Neuronal stem cell (in vitro differentiated cells): ENCODE measurements at regions not wholly inside any gene's neighbourhood (a gene's known extent, or its start where the extent isn't known, plus 50 kb on each side); places are given as distances from the start of the nearest gene placed in this dataset.

Experiments
- DNase-seq: peaks from one replicate; pipeline ENCODE4 v3.0.0-alpha.2; 2013; ENCODE audit warnings: low spot score
- H2AFZ ChIP-seq: one replicate; pipeline ENCODE4 v1.6.1; 2013; ENCODE audit warnings: mild to moderate bottlenecking, low read length, inconsistent platforms
- H2AK5ac ChIP-seq: 2 replicates; pipeline ENCODE4 v1.6.1; 2013; ENCODE audit warnings: low read depth, mild to moderate bottlenecking, inconsistent platforms, low read length, moderate library complexity, mixed read lengths
- H2BK120ac ChIP-seq: 2 replicates; pipeline ENCODE4 v1.6.1; 2013; ENCODE audit warnings: low read depth, mild to moderate bottlenecking, inconsistent platforms, low read length, moderate library complexity, mixed read lengths
- H2BK12ac ChIP-seq: one replicate; pipeline ENCODE4 v1.6.1; 2013; ENCODE audit warnings: low read length, inconsistent platforms
- H2BK15ac ChIP-seq: 2 replicates; pipeline ENCODE4 v1.6.1; 2013; ENCODE audit warnings: mild to moderate bottlenecking, low read length, inconsistent platforms, mixed read lengths
- H2BK5ac ChIP-seq: one replicate; pipeline ENCODE4 v1.6.1; 2013; ENCODE audit warnings: inconsistent platforms, mild to moderate bottlenecking, low read length, moderate library complexity
- H3K14ac ChIP-seq: one replicate; pipeline ENCODE4 v1.6.1; 2013; ENCODE audit warnings: low read length, inconsistent platforms
- H3K18ac ChIP-seq: 2 replicates; pipeline ENCODE4 v1.6.1; 2013; ENCODE audit warnings: low read length, inconsistent platforms
- H3K23ac ChIP-seq: 2 replicates; pipeline ENCODE4 v1.6.1; 2013; ENCODE audit warnings: low read depth, mild to moderate bottlenecking, mixed read lengths, low read length, inconsistent platforms; ENCODE audit not compliant: poor library complexity
- H3K27ac ChIP-seq: replicated peaks from 3 replicates; pipeline ENCODE4 v1.5.1; 2013; ENCODE audit warnings: low read length, inconsistent platforms
- H3K27me3 ChIP-seq, 3 experiments: 2 replicates each; pipeline ENCODE4 v1.6.1; 2013; ENCODE audit warnings: low read length in 3 of 3, mild to moderate bottlenecking in 2 of 3, inconsistent platforms in 1 of 3, low read depth in 1 of 3, mixed read lengths in 1 of 3, moderate library complexity in 1 of 3; ENCODE audit not compliant: control insufficient read depth in 3 of 3, insufficient read depth in 3 of 3
- H3K36me3 ChIP-seq, 2 donors: replicated peaks in 1 of 2; 2 replicates each; pipeline ENCODE4 v1.6.1; 2013; ENCODE audit warnings: low read length in 2 of 2; ENCODE audit not compliant: control insufficient read depth in 2 of 2, insufficient read depth in 2 of 2
- H3K4ac ChIP-seq: 2 replicates; pipeline ENCODE4 v1.6.1; 2013; ENCODE audit warnings: inconsistent platforms, mild to moderate bottlenecking, low read length, moderate library complexity
- H3K4me1 ChIP-seq, 2 donors: 1 replicate in 1 of 2; 2 replicates in 1 of 2; pipeline ENCODE4 v1.6.1; 2013; ENCODE audit warnings: low read length in 2 of 2, low read depth in 1 of 2; ENCODE audit not compliant: control insufficient read depth in 2 of 2, insufficient read depth in 1 of 2
- H3K4me2 ChIP-seq: one replicate; pipeline ENCODE4 v1.6.1; 2013; ENCODE audit warnings: mild to moderate bottlenecking, low read length, inconsistent platforms; ENCODE audit not compliant: insufficient read depth, poor library complexity, severe bottlenecking
- H3K4me3 ChIP-seq, 2 donors: 2 replicates each; pipeline ENCODE4 v1.5.1; 2013; ENCODE audit warnings: low read length in 2 of 2, mild to moderate bottlenecking in 2 of 2, inconsistent platforms in 1 of 2, moderate library complexity in 1 of 2
- H3K79me1 ChIP-seq: one replicate; pipeline ENCODE4 v1.6.1; 2013; ENCODE audit warnings: low read depth, mild to moderate bottlenecking, inconsistent platforms, low read length, moderate library complexity
- H3K9ac ChIP-seq: one replicate; pipeline ENCODE4 v1.6.1; 2013; ENCODE audit warnings: mild to moderate bottlenecking, low read depth, low read length, inconsistent platforms; ENCODE audit not compliant: poor library complexity
- H3K9me3 ChIP-seq, 2 donors: replicated peaks in 1 of 2; 2 replicates each; pipeline versions ENCODE3 to v1.6.1; 2013; ENCODE audit warnings: low read length in 2 of 2, mild to moderate bottlenecking in 2 of 2, inconsistent platforms in 1 of 2, low read depth in 1 of 2, mixed read lengths in 1 of 2, moderate library complexity in 1 of 2; ENCODE audit not compliant: control insufficient read depth in 2 of 2, insufficient read depth in 1 of 2
- H4K8ac ChIP-seq: one replicate; pipeline ENCODE4 v1.6.1; 2013; ENCODE audit warnings: low read depth, mild to moderate bottlenecking, inconsistent platforms, low read length, moderate library complexity
- H4K91ac ChIP-seq: one replicate; pipeline ENCODE4 v1.6.1; 2013; ENCODE audit warnings: low read length, low read depth, mild to moderate bottlenecking, inconsistent platforms; ENCODE audit not compliant: poor library complexity
- WGBS, 2 donors: extraction: QIAGEN DNeasy Blood & Tissue Kit; methylation state at CpG; one replicate each; pipeline ENCODE4 v1.1.7; 2013; ENCODE audit warnings: missing lambda C conversion rate in 2 of 2, mixed read lengths in 1 of 2; ENCODE audit not compliant: insufficient read length in 2 of 2, insufficient replicate concordance in 1 of 2; ENCODE audit errors: extremely low coverage in 2 of 2; 5-methylcytosine and 5-hydroxymethylcytosine counted together

- H3K79me1 ChIP-seq, result no peaks in the 10 kb centered on the region
- H3K4me2 ChIP-seq, result no peak overlapping the region
- no peak overlapping the region for H3K23ac ChIP-seq
- H3K27ac ChIP-seq, result no peak overlapping the region
- H2AK5ac ChIP-seq, result no peak overlapping the region
- no peak overlapping the region for H2BK15ac ChIP-seq
- no peak overlapping the region for H4K8ac ChIP-seq
- no CpG with 5 or more reads among the region's 1 CpG for WGBS, 2 donors
- no peak overlapping the region for H2BK5ac ChIP-seq
- no peak overlapping the region for H3K4me3 ChIP-seq
- H3K14ac ChIP-seq, result no peak overlapping the region
- H4K91ac ChIP-seq, result no peak overlapping the region
- no peaks in the 10 kb centered on the region for H3K4me1 ChIP-seq
- H3K36me3 ChIP-seq, result no peaks in the 10 kb centered on the region
- H2BK120ac ChIP-seq, result no peak overlapping the region
- no peak overlapping the region for H2BK12ac ChIP-seq
- H3K27me3 ChIP-seq, result no peaks in the 10 kb centered on the region
- no peak overlapping the region for H3K4ac ChIP-seq
- no peak for DNase-seq
- H2AFZ ChIP-seq, result no peak overlapping the region
- H3K9ac ChIP-seq, result no peak overlapping the region
- no peaks in the 10 kb centered on the region for H3K9me3 ChIP-seq
- no peak overlapping the region for H3K18ac ChIP-seq
Measured at GRCh38 chr13:97537110-97537509, 103.1 kb downstream of the RAP2A start.

- Histone ChIP-seq H3K18ac (no peak overlapping the region), H3K4me3 (no peak overlapping the region), H3K9me3 (no peaks in the 10 kb centered on the region), H3K27me3 (no peaks in the 10 kb centered on the region), H3K9ac (no peak overlapping the region), H3K4me2 (no peak overlapping the region), H2BK120ac (no peak overlapping the region), H2AK5ac (no peak overlapping the region), H3K27ac (no peak overlapping the region), H2AFZ (no peak overlapping the region), H2BK15ac (no peak overlapping the region), H3K14ac (no peak overlapping the region), H3K23ac (no peak overlapping the region), H3K4ac (no peak overlapping the region), H3K79me1 (no peaks in the 10 kb centered on the region), H3K4me1 (peaks cover 0 to under 1% of the 10 kb centered on the region in 2 donors), H4K8ac (no peak overlapping the region), H2BK12ac (no peak overlapping the region), H2BK5ac (no peak overlapping the region), H3K36me3 (no peaks in the 10 kb centered on the region), H4K91ac (no peak overlapping the region)
- WGBS, 2 donors, result no CpG with 5 or more reads among the region's 2 CpGs
- no peak for DNase-seq
Measured at GRCh38 chr13:97538203-97538602, 104.2 kb downstream of the RAP2A start.

DNA sequence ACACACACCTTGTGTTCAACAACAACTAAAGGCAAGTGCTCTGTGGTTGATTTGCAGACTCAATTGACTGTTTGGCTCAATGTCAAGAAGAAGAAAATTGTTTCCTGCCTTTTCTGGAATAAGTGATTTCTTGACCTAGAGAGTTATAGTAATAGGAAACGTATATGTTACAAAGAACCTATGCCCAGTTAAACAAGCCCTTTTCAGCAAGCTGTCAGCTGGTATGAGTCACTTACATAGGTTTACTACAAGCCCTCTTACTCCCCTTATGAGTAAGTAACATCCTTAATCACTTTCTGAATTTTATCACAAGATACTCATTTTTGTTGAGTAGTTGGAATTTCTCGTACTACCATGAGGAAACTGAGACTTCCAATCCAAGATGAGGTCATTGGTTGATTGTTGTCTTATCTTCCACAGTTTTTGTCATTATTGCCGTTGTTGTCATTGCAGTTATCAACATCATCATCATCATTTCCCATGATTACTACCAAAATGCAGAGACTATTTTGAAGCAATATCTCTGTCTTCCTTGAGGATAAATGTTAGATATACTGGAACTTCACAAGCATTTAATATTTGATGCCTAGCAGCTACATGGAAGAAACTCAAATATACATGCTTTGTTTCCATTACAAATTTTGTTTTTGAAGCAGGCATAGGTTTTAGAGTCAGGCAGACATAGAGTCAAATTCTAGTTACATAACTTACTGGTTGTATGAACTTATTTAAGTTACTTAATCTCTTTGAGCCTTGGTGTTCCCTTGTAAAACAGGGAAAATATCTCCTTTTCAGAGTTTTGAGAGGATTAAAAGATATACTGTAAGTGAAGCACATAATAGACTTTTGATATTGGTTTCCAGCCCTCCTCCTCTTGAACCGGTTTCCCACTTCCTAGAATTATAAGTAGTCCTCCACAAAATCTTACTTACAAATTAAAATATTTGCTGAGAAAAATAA lies 106.0 kb downstream of the RAP2A start:
- no peak overlapping the region for H3K9ac ChIP-seq
- H4K8ac ChIP-seq, result no peak overlapping the region
- H3K14ac ChIP-seq, result no peak overlapping the region
- H3K27ac ChIP-seq, result no peak overlapping the region
- no peaks in the 10 kb centered on the region for H3K36me3 ChIP-seq
- H2BK5ac ChIP-seq, result no peak overlapping the region
- H2BK120ac ChIP-seq, result no peak overlapping the region
- H3K27me3 ChIP-seq, result no peaks in the 10 kb centered on the region
- H2BK12ac ChIP-seq, result no peak overlapping the region
- no peaks in the 10 kb centered on the region for H3K9me3 ChIP-seq
- no peak overlapping the region for H4K91ac ChIP-seq
- no peak overlapping the region for H3K4ac ChIP-seq
- no peak overlapping the region for H2AK5ac ChIP-seq
- H2BK15ac ChIP-seq, result no peak overlapping the region
- no peak overlapping the region for H3K23ac ChIP-seq
- H3K4me1 ChIP-seq, result peaks cover 0 to 8% of the 10 kb centered on the region in 2 donors
- H3K18ac ChIP-seq, result no peak overlapping the region
- no peak for DNase-seq
- no peak overlapping the region for H3K4me3 ChIP-seq
- H2AFZ ChIP-seq, result no peak overlapping the region
- H3K4me2 ChIP-seq, result no peak overlapping the region
- whole genome bisulfite sequencing, 2 donors, result no CpG with 5 or more reads among the region's 4 CpGs
- H3K79me1 ChIP-seq, result no peaks in the 10 kb centered on the region

- H2AFZ ChIP-seq, result no peak overlapping the region
- no peaks in the 10 kb centered on the region for H3K9me3 ChIP-seq
- no peak overlapping the region for H3K4me3 ChIP-seq
- H4K8ac ChIP-seq, result no peak overlapping the region
- no peak overlapping the region for H3K27ac ChIP-seq
- DNase-seq, result no peak
- H3K9ac ChIP-seq, result no peak overlapping the region
- H3K27me3 ChIP-seq, result no peaks in the 10 kb centered on the region
- no peak overlapping the region for H3K4ac ChIP-seq
- no peak overlapping the region for H3K14ac ChIP-seq
- no peak overlapping the region for H3K4me2 ChIP-seq
- H2BK5ac ChIP-seq, result no peak overlapping the region
- H2AK5ac ChIP-seq, result no peak overlapping the region
- H3K36me3 ChIP-seq, result no peaks in the 10 kb centered on the region
- H2BK15ac ChIP-seq, result no peak overlapping the region
- no peak overlapping the region for H3K23ac ChIP-seq
- no peak overlapping the region for H2BK120ac ChIP-seq
- no peaks in the 10 kb centered on the region for H3K79me1 ChIP-seq
- H3K4me1 ChIP-seq, result peaks cover 0 to 8% of the 10 kb centered on the region in 2 donors
- WGBS, 2 donors, result no CpG with 5 or more reads among the region's 6 CpGs
- H3K18ac ChIP-seq, result no peak overlapping the region
- no peak overlapping the region for H2BK12ac ChIP-seq
- H4K91ac ChIP-seq, result no peak overlapping the region
Measured at GRCh38 chr13:97540696-97541095, 106.7 kb downstream of the RAP2A start.
